HG03520 (cell line): ENCODE measurements at regions not wholly inside any gene's neighbourhood (a gene's known extent, or its start where the extent isn't known, plus 50 kb on each side); places are given as distances from the start of the nearest gene placed in this dataset.
"Not testable (repeated sequence)": the region's sequence is repeated elsewhere in the genome, so short reads cannot be mapped to it uniquely, and the experiment has no call there.

ENCODE experiments used
- ATAC-seq: cut with Tn5 transposase; IDR thresholded peaks from one replicate; pipeline ENCODE4 v1.9.1; 2021; ENCODE audit warnings: mild to moderate bottlenecking, moderate library complexity; ENCODE audit not compliant: unreplicated experiment

DNA sequence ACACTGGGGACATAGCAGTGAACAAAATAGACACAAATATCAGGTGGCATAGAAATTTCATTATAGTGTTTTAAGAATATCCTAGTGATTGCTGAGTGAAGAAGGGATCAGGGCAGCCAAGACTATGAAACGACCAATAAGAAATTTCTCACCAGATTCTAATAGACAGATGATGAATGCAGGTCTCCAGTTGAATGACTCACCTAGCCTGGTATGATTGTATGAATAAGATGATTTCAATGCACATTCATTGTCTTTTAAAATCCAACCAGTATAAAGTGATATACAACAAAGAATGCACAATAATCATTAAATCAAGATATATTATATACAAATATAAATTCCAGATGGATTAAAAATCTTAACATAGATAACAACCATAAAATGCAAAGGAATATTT lies 124.5 kb upstream of the TENT5A start:
- ATAC-seq = no peak

DNA sequence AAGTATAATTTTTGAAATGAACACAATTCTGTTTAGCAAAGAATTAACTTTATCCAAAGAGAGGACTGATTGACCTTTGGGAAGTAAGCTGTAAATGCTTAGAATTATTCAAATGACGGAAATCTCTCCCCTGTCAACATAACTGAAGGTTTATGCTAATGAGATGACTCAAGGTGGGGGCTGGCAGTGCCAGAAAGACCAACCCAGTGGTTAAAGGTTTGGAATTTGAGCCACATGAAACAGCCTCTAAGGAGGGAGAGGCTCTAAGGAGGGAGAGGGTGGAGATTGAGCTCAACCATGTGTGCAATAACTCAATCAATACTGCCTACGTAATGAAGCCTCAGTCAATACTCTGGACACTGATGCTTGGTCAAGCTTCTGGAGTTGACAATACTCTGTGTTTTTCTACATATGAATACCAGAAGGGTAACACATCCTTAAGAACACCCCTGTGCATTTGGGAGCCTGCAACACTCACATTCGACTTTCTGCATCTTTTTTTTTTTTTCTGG lies 123.4 kb upstream of the TENT5A start:
- no peak for ATAC-seq

DNA sequence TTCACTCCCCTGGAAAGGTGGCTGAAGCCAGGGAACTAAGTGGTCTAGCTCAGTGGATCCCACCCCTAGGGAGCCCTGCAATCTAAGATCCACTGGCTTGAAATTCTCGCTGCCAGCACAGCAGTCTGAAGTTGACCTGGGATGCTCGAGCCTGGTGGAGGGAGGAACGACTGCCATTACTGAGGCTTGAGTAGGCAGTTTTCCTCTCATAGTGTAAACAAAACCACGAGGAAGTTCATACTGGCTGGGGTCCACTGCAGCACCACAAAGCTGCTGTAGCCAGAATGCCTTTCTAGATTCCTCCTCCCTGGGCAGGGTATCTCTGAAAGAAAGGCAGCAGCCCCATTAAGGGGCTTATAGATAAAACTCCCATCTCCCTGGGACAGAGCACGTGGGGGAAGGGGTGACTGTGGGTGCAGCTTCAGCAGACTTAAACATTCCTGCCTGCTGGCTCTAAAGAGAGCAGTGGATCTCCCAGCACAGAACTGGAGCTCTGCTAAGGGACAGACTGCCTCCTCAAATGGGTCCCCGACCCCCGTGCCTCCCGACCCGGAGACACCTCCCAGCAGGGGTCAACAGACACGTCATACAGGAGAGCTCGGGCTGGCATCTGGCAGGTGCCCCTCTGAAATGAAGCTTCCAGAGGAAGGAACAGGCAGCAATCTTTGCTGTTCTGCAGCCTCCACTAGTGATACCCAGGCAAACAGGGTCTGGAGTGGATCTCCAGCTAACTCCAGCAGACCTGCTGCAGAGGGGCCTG lies 117.4 kb upstream of the TENT5A start:
- not testable (repeated sequence) for ATAC-seq

DNA sequence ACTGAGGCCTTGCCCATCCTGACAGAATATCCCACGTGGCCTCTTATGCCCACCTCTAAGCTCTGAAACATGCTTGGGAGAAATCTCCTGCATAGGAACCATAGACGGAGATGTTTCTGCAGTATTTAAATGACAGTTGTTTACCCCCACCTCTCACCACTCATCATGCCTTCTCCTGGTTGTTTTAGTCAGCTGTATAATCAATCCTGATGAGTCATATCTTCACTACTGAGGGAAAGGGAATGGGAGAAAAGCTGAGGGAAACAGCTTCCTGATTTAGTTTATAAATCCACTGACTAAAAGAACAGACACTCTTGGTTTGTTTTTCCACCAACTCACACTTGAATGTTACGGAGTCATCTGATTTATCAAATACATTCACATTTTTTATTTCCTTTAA lies 113.2 kb upstream of the TENT5A start:
- ATAC-seq = no peak

DNA sequence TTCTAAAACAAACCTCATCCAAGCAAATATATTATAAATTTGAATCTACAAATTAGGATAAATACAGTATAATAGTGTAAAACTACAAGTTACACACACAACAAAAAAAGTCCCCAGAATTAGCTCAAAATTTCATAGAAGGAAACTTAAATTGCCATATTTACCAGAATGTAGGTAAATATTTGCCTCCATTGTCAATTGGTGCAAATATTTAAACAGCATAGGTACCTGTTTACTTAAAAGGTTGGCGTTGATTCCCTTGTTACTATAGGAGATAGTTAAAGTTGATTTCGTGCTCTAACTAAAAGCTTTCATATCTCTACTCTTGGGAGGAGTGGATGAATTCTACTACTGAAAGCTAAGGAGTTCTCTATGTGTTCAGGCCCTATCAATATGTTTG lies 111.6 kb upstream of the TENT5A start:
- no peak for ATAC-seq

DNA sequence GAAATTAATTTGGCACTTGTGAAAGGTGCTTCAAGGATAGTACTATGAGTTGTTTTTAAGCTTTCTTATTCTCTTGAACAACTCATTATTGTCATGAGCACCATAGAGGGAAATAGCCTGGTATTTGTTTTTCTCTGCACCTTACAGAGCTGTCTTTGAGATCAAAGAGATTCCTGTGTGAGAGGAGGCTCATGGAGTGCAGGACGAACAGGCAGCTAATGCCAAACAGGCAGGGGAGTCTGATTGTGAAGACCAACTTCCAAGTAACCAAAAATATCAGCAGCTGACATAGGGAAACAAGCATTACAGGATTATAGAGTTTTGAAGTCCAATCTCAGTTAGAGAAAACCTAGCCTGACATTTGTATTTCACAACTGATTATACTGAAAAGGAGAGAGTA lies 110.6 kb upstream of the TENT5A start:
- no peak for ATAC-seq

DNA sequence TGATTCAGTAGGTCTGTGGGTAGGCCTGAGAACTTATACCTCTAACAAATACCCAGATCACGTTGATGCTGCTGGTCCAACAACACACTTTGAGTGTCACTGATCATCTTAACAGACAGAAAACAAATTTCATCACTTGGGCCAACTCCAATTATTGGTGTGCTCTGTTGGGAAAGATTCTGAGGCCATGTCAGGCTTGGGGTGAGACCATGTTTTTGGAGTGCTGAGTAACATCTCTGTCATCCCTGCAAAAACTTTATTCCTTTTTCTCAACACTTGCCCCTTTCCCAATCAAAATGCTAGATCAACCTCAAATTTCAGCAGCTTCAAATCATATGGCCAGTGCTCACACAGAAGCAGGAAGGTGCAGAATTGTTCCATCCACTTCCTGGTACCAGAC lies 108.8 kb upstream of the TENT5A start:
- ATAC-seq = no peak

DNA sequence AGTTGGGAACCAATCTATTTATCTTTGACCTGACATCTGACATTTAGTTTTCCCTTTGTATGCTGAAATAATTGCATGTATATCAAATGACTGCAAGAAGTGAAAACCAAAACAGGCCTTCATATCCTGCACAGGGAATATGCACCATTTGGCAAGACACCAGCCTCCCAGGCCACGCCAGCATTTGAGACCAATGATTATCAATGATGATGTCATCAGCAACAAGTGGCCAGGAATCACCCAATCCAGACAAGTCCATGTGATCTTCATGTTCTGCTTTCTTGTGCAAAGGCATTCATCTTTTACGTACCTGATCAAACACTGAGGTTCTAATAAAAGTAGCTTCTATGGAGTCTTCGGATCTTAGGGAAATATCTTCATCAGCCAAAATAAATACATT lies 107.4 kb upstream of the TENT5A start:
- no peak for ATAC-seq

DNA sequence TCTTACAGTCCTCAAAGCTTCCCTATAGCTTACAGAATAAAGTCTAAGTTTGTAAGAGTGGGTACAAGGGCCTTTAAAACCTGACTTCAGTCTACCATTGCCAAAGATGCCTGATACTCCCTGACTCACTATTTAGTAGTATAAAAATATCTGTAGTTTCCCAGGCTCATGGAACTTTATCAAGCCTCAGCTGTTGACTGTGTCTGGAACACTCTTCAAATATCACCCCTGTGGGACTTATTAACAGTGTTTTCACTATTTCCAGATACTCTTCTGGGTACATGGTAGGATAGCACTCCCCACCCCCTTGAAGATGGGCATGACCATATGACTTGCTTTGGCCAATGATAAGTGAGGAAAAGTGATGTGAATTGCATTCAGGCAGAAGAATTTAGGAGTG lies 105.3 kb upstream of the TENT5A start:
- no peak for ATAC-seq

DNA sequence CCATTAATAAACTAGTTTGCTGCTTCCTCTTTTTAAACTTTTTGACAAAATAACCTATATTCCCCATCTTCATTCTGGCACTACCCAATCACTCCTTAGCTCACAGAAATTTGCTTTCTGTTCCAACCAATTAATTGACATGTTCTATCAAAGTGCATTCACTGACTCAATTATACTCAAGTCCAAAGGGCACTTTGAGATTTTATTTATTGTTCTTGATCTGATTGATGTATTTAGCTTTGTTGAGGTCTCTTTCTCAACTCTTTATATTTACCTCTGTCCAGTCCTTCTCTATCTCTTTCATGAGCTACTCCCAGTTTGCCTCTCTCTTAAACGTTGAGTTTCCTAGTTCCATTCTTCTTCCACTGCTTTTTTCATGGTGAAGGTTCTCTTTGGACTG lies 104.4 kb upstream of the TENT5A start:
- no peak for ATAC-seq

DNA sequence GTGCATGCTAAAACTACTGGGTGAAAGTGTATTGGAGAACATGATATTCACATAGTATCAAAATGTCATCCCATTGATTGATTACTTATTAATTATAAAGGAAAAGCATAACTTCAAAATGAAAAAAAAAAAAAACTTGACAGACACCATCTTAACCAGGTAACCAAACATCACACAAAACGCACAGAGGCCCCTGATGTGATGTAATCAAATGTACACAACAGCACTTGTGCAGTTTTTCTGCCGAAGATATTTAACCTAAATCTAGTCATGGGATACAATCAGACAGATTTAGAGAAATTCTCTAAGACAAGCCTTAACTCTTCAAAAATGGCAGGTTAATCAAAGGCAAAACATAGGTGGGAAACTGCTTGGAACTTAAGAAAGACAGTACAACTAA lies 102.0 kb upstream of the TENT5A start:
- no peak for ATAC-seq

DNA sequence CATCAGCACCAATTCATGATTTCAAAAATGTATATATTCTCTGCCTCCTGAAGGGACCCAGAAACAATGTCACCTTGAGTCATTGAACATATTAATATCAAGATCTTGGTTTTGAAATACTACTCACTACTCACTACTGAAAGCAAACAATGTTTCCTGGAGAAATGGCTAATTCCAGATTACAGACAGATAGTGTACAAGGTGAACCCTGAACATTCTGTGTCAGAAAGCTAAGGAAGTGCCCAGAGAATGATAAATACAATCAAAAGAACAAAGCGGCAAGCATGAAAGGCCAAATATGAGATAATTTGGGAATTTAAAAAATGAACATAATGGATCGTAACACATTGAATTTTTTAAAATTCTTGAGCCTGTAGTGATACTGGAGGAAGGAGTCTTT lies 101.5 kb upstream of the TENT5A start:
- no peak for ATAC-seq

DNA sequence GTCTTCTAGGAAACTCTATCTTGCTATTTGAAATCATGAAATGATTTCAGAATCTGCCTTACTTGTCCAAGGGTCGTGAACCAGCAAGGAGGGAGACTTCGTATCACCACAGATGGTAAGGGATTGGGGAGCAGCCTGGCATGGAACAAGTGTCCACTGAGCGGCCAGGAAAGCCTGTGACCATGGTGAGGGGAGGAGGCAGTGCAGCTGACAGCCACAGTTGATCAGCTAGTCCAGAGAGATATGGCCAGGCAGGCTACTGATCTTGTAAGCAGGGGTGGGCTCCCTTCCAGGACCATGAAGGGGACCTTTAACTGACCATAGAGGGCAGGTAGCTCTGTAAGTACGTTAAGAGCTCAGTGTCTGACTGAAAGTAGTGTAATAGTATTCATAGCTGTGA lies 96.8 kb upstream of the TENT5A start:
- no peak for ATAC-seq

DNA sequence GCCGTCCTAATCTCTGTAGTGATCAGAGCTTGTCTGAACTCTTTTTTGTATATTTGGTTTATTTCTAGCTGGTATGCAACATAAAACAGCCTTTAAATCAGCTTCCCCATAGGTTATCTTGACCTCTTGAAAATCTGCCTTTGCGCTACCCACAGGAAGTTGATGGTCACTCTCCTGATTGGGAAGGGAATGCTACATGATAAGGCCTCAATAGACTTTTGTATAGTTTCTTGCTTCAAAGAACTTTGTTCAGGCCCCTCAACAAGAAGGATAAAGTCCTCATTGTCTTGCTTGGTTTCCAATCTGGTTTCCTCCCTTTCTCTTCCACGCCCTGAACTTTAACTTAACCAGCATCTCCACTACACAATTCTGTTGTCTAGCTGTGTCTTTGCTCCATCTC lies 95.4 kb upstream of the TENT5A start:
- no peak for ATAC-seq

DNA sequence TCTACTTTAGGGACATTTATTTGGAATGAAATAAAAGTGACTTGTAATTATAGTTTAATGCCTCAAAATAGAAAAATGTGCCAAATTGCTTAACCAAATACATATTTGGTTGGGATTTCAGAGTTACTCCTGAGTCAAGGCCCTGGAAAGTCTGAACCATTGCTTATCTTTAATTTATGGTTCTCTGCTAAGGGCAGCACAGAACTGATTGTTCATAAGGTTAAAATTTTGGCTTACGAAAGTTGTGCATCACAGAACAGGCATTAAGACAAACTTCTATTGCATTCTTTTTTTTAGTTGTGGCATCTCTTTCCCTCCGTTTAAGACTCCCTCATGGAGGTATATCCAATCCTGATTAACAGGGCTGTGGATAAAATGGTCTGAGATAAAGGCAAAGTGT lies 92.2 kb upstream of the TENT5A start:
- ATAC-seq = no peak

DNA sequence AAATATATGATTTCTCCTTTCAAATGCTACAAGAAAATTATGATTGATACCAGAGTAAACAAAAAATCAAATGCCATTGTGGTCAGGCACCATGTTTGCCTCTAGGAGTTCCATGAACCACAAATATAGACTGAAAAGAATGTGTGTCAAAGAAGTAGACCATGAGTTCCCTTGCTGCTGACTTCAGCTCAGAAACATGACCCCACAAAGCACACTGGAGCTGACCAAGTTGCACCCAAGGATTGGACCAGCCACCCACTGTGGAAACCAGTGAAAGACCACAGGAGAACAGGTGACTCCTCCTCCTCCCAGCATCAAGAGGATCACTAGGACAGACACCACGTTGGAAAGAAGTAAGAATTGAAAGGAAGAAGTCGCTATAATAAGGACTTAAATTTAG lies 90.8 kb upstream of the TENT5A start:
- no peak for ATAC-seq

DNA sequence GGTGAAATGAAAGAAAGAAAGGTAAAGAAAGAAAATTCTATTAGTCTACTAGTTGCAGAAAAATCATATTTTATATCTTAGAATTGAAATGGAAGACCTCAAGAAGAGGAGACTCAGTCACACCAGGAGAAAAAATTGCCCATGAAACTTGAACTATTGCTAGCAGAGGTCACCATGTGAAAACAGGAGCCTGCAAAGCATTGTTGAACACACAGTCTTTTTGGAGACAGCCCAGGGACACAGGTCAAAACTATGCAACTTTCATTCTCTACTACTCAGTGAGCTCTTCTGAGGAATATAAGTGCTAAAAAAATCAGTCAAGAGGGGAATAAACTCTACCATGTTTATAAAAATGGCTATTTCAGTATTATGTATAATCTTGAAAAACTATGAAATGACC lies 89.8 kb upstream of the TENT5A start:
- ATAC-seq = no peak

DNA sequence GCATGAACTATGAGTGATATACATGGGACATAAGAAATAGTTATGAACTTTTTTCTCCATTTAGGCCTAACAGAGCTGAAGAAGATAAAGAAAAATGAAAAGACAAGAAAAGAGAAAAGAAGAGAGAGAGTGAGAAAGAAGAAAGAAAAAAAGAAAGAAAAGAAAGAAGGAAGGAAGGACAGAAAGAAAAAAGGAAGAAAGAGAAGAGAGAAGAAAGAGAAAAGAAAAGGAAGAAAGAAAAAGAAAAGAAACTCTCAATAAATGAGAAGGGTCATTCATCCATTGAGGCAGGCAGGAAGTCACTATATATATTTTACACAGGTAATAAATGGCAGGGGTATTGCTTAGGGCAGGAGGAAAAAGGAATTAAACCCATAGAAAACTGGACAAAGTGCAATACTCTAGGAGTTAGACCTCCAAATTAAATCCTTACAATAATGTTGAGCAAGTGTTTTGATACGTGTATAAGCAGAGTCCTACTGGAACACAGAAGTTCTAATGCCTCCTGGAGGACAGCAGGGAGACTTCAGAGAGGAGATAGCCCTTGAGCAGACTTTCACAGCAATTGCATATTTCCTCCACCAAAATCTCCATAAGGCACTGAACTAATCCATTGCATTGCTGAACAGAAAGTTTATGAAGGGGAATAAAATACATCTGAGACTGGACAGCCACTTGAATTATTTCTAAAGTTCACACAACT lies 86.4 kb upstream of the TENT5A start:
- ATAC-seq = no peak

DNA sequence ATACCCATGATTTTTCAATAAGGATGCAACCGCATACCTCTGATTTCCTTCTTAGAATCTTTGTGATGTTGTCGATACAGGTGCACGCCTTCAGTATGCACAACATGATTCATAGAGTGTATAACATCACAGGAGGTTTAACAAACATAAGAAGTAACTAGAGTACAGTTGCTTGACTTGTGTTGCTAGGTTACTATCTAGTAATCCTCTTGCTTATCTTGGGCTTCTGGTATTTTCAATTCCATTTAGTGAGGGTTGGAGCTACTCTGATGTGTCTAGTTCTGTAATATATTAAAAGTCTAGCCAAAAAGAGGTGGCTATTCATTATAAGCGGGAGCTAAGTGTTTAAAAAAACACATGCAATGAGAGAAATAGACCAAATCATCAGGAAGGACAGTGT lies 85.5 kb upstream of the TENT5A start:
- ATAC-seq = no peak

DNA sequence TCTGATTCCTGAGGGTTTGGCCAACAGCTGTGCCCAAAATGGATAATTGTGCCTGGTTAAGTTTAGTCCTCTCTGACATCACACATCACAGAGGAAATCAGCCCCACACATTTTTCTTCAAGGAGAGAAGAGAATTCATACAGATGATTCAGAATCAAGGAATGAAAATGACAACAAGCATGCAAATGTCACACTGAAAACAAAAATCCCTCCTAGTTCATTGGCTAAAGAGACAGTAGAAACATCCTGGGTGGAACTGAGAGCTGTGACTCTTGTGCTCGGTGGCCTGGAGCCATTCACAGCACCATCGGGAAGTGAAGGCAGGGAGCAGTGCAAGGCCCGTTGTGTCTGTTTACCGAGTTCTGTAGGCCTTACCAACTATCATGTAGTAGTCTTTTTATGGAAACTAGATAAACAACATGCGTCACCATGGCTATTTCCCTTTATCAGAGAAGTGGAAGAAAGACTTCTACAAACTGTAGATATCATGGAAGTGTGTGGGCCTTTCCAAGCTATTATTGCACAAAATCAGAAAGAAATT lies 81.7 kb upstream of the TENT5A start:
- no peak for ATAC-seq

DNA sequence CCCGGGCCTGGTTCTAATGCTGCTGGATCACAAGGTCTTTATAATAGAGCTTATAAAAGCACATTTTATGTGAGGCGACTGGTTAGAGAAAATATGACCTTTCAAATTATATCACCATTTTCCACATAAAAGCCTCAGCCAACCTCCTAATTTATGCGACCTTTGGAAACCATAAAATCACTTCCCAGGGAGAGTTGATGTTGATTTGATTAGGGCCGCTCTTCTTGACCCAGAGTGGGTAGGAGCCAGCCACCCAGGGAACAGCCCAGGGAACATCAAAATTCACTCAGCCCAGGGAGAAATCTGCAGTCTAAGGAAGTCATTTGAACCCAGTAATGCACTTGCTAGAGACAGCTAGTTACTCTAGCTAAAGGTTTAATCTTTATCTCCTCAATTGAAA lies 79.8 kb upstream of the TENT5A start:
- ATAC-seq = no peak

DNA sequence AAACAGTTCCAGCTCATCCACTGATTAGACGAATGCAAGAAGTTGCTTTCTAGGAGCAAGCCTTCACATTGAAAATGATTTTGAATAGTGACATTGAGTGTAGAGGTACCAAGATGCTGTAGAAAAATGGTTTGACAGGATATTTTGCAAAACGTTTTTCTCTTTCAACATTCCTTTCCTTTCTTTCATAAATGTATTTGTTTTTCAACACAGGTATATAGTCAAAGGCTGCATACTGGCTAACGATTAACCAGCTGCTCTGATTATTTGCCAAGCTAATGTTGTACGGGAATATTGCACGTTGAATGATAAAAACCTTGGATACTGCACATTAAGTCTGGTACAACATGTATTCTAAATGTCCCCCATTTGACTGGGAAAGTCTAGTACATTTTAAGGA lies 78.8 kb upstream of the TENT5A start:
- ATAC-seq = no peak
